Epithelial cell of esophagus (primary cell): ENCODE measurements at regions not wholly inside any gene's neighbourhood (a gene's known extent, or its start where the extent isn't known, plus 50 kb on each side); places are given as distances from the start of the nearest gene placed in this dataset.

Source experiments
- DNase-seq: peaks from one replicate; pipeline ENCODE4 v3.0.0; 2010; ENCODE audit warnings: low read depth
- H3K4me3 ChIP-seq: 2 replicates; pipeline ENCODE4 v1.5.1; 2011; ENCODE audit warnings: mild to moderate bottlenecking, low read length, control low read depth
- CTCF ChIP-seq: IDR thresholded peaks from 2 replicates; pipeline ENCODE4 v1.5.1; 2011; ENCODE audit warnings: low read depth, mild to moderate bottlenecking, low read length, control low read depth, inconsistent platforms; ENCODE audit not compliant: insufficient read depth; ENCODE audit errors: missing control alignments

GRCh38 chr3:3745693-3746092 is 53.5 kb upstream of the LRRN1 start:
- TF ChIP-seq CTCF: no peak
- DNase-seq: no peak
- H3K4me3 ChIP-seq: no peak overlapping the region

GRCh38 chr3:3744826-3745225 is 54.4 kb upstream of the LRRN1 start:
- DNase-seq: no peak
- H3K4me3 ChIP-seq: no peak overlapping the region
- TF ChIP-seq CTCF: no peak

- DNase-seq: no peak
- no peak overlapping the region for H3K4me3 ChIP-seq
- TF ChIP-seq CTCF: no peak
Measured at GRCh38 chr3:3743754-3744153, 55.5 kb upstream of the LRRN1 start.

GRCh38 chr3:3740061-3740460 is 59.2 kb upstream of the LRRN1 start:
- no peak for TF ChIP-seq CTCF
- DNase-seq: no peak
- H3K4me3 ChIP-seq: no peak overlapping the region

GRCh38 chr3:3739330-3740060 is 59.7 kb upstream of the LRRN1 start:
- no peak overlapping the region for H3K4me3 ChIP-seq
- no peak for TF ChIP-seq CTCF
- DNase-seq: no peak

- no peak for TF ChIP-seq CTCF
- DNase-seq: no peak
- H3K4me3 ChIP-seq: no peak overlapping the region
Measured at GRCh38 chr3:3737531-3737930, 61.7 kb upstream of the LRRN1 start.

- no peak overlapping the region for H3K4me3 ChIP-seq
- TF ChIP-seq CTCF: no peak
- no peak for DNase-seq
Measured at GRCh38 chr3:3735919-3736318, 63.3 kb upstream of the LRRN1 start.
